IPS DF 4.7 (cell line): ENCODE measurements at regions not wholly inside any gene's neighbourhood (a gene's known extent, or its start where the extent isn't known, plus 50 kb on each side); places are given as distances from the start of the nearest gene placed in this dataset.

Experiments
- DNase-seq: peaks from one replicate; pipeline ENCODE4 v3.0.0-alpha.2; 2013; ENCODE audit warnings: low spot score; ENCODE audit errors: extremely low read depth

- DNase-seq: no peak
Measured at GRCh38 chr7:54846273-54846672, 87.3 kb upstream of the SEC61G start.

- DNase-seq: no peak
Measured at GRCh38 chr7:54847921-54848320, 88.9 kb upstream of the SEC61G start.

- DNase-seq: no peak
Measured at GRCh38 chr7:54856856-54857255, 97.8 kb upstream of the SEC61G start.

- DNase-seq: no peak
Measured at GRCh38 chr7:54857294-54857693, 98.3 kb upstream of the SEC61G start.

GRCh38 chr7:54858008-54858692, 99.1 kb upstream of the SEC61G start:
- no peak for DNase-seq

- DNase-seq: no peak
Measured at GRCh38 chr7:54859066-54859465, 100.1 kb upstream of the SEC61G start.

- DNase-seq: no peak
Measured at GRCh38 chr7:54859545-54859944, 100.5 kb upstream of the SEC61G start.

GRCh38 chr7:54860003-54860775, 101.2 kb upstream of the SEC61G start:
- no peak for DNase-seq

- DNase-seq: no peak
Measured at GRCh38 chr7:54860843-54861242, 101.8 kb upstream of the SEC61G start.

- DNase-seq: no peak
Measured at GRCh38 chr7:54864663-54865062, 105.7 kb upstream of the SEC61G start.

- DNase-seq: no peak
Measured at GRCh38 chr7:54869523-54869922, 110.5 kb upstream of the SEC61G start.

GRCh38 chr7:54874804-54875203, 115.8 kb upstream of the SEC61G start:
- no peak for DNase-seq

- DNase-seq: no peak
Measured at GRCh38 chr7:54877683-54878082, 118.7 kb upstream of the SEC61G start.

GRCh38 chr7:54878339-54878738, 119.3 kb upstream of the SEC61G start:
- DNase-seq: no peak

- no peak for DNase-seq
Measured at GRCh38 chr7:54879776-54880175, 120.8 kb upstream of the SEC61G start.

- no peak for DNase-seq
Measured at GRCh38 chr7:54880326-54880989, 121.4 kb upstream of the SEC61G start.

GRCh38 chr7:54881816-54882520, 123.0 kb upstream of the SEC61G start:
- DNase-seq: no peak

- no peak for DNase-seq
Measured at GRCh38 chr7:54882694-54883093, 123.7 kb upstream of the SEC61G start.

- DNase-seq: no peak
Measured at GRCh38 chr7:54883576-54883975, 124.6 kb upstream of the SEC61G start.

- no peak for DNase-seq
Measured at GRCh38 chr7:54885285-54885684, 126.3 kb upstream of the SEC61G start.

- DNase-seq: no peak
Measured at GRCh38 chr7:54888067-54888733, 129.2 kb upstream of the SEC61G start.
